Right lobe of liver (tissue), 4 donors: ENCODE measurements at regions not wholly inside any gene's neighbourhood (a gene's known extent, or its start where the extent isn't known, plus 50 kb on each side); places are given as distances from the start of the nearest gene placed in this dataset.

Source experiments
- CTCF ChIP-seq, 4 donors: fragments of 200-600 bp in 3 of 4; fragments of 450-650 bp in 1 of 4; IDR thresholded peaks; one replicate each; pipeline versions ENCODE4 v1.5.1 to v1.8.0; 2016 to 2022; ENCODE audit warnings: antibody characterized with exemption in 4 of 4, mild to moderate bottlenecking in 2 of 4
- POLR2A ChIP-seq: fragments of 450-650 bp; IDR thresholded peaks from one replicate; pipeline ENCODE4 v1.6.1; 2017; ENCODE audit warnings: antibody characterized with exemption, mild to moderate bottlenecking
- donor health status: DM: no; HTN: no; CAD: no.
- donor health status: DM: no; HTN: no; CAD: no.
- donor health status: DM: no; HTN: yes; CAD: no.

- TF ChIP-seq CTCF (IDR thresholded peaks at IDR 0.05) (no peak), POLR2A (no peak)
Measured at GRCh38 chr9:78879324-78880100, 582.6 kb downstream of the PSAT1 start.
